K562 (cell line): ENCODE measurements at regions not wholly inside any gene's neighbourhood (a gene's known extent, or its start where the extent isn't known, plus 50 kb on each side); places are given as distances from the start of the nearest gene placed in this dataset.

Experiments used
- ATAC-seq: fragments of 200-7000 bp; cut with Tn5 transposase; 3 replicates; pipeline ENCODE4 v1.9.1; 2020; ENCODE audit warnings: moderate library complexity
- BruUV-seq: library from RNA; stranded (reverse); fragments of 400-500 nt; replicated peaks from 2 replicates; lab custom pipeline; 2021; lab: Mats Ljungman, UMichigan
- CTCF ChIA-PET: fragments of 300-600 bp; formaldehyde crosslinking; extraction: SDS; loops from one replicate; lab custom pipeline; 2021; ENCODE audit warnings: low intra/inter-chr PET ratio; lab: Yijun Ruan, JAX
- POLR2A ChIA-PET: fragments of 300-600, 350-650 bp; sonication (Branson Sonifier 250); formaldehyde crosslinking; extraction: SDS; loops from one replicate; lab custom pipeline; 2021; ENCODE audit warnings: antibody characterized with exemption, inconsistent platforms; lab: Yijun Ruan, JAX
- DNase-seq, 4 experiments: peaks; one replicate each; pipeline versions ENCODE4 v3.0.0 to v3.0.0-alpha.2; 2011 to 2018; ENCODE audit warnings: low spot score in 3 of 4, mixed read lengths in 3 of 4; ENCODE audit errors: extremely low read depth in 1 of 4
- FAIRE-seq: peaks from 2 replicates; lab custom pipeline; 2011; peaks lifted over from hg19 to GRCh38; lab: Jason Lieb, UNC
- H2AFZ ChIP-seq: 2 replicates; pipeline ENCODE4 v1.6.0; 2011; ENCODE audit warnings: low read depth, low read length, control low read depth, inconsistent platforms
- H3K27ac ChIP-seq: fragments of 200-600 bp; 3 replicates; pipeline ENCODE4 v1.8.0; 2011; ENCODE audit warnings: low read depth, mild to moderate bottlenecking, control low read depth, inconsistent platforms, low read length, moderate library complexity, mixed read lengths; ENCODE audit errors: extremely low read depth
- H3K27me3 ChIP-seq, 2 experiments: fragments of 300-600 bp in 1 of 2; 2 replicates in 1 of 2; 3 replicates in 1 of 2; pipeline versions ENCODE4 v1.6.0 to v1.8.0; 2011; ENCODE audit warnings: inconsistent platforms in 2 of 2, low read length in 2 of 2, mild to moderate bottlenecking in 1 of 2, mixed read lengths in 1 of 2, moderate library complexity in 1 of 2; ENCODE audit not compliant: control insufficient read depth in 2 of 2, insufficient read depth in 2 of 2
- H3K36me3 ChIP-seq: fragments of 300-600 bp; 3 replicates; pipeline ENCODE4 v1.8.0; 2011; ENCODE audit warnings: mild to moderate bottlenecking, low read length, inconsistent platforms; ENCODE audit not compliant: control insufficient read depth, insufficient read depth
- H3K4me1 ChIP-seq, 2 experiments: fragments of 200-600 bp in 1 of 2; replicated peaks in 1 of 2; 2 replicates in 1 of 2; 3 replicates in 1 of 2; pipeline versions ENCODE4 v1.5.1 to v1.8.0; 2011; ENCODE audit warnings: inconsistent platforms in 2 of 2, low read length in 2 of 2, mild to moderate bottlenecking in 1 of 2, mixed read lengths in 1 of 2, moderate library complexity in 1 of 2; ENCODE audit not compliant: control insufficient read depth in 2 of 2, insufficient read depth in 2 of 2
- H3K4me2 ChIP-seq: 2 replicates; pipeline ENCODE4 v1.6.1; 2011; ENCODE audit warnings: low read length, control low read depth, inconsistent platforms, mixed read lengths; ENCODE audit not compliant: insufficient read depth
- H3K4me3 ChIP-seq: fragments of 200-600 bp; sonication (generic), shearing (Covaris generic); 2 replicates; pipeline ENCODE4 v1.5.1; 2016; ENCODE audit warnings: control low read depth, inconsistent platforms
- H3K79me2 ChIP-seq: fragments of 200-600 bp; 3 replicates; pipeline ENCODE4 v1.8.0; 2011; ENCODE audit warnings: low read length, inconsistent platforms; ENCODE audit not compliant: control insufficient read depth, insufficient read depth
- H3K9ac ChIP-seq, 2 experiments: 2 replicates each; pipeline versions ENCODE4 v1.6.0 to v1.6.1; 2011; ENCODE audit warnings: low read depth in 2 of 2, low read length in 2 of 2, control low read depth in 1 of 2, inconsistent platforms in 1 of 2, mild to moderate bottlenecking in 1 of 2, mixed read lengths in 1 of 2; ENCODE audit not compliant: insufficient read depth in 1 of 2
- H3K9me1 ChIP-seq: one replicate; pipeline ENCODE4 v1.6.0; 2011; ENCODE audit warnings: inconsistent platforms, mild to moderate bottlenecking, low read length, moderate library complexity; ENCODE audit not compliant: control insufficient read depth, insufficient read depth
- H3K9me3 ChIP-seq: replicated peaks from 2 replicates; pipeline ENCODE4 v1.5.1; 2011; ENCODE audit warnings: low read depth, low read length, inconsistent platforms; ENCODE audit not compliant: control insufficient read depth, insufficient read depth
- H4K20me1 ChIP-seq: replicated peaks from 2 replicates; pipeline ENCODE4 v1.6.1; 2011; ENCODE audit warnings: low read length, inconsistent platforms, mixed read lengths; ENCODE audit not compliant: control insufficient read depth, insufficient read depth
- ADNP ChIP-seq: fragments of 200-800 bp; sonication (Bioruptor generic); IDR thresholded peaks from 2 replicates; pipeline ENCODE4 v1.6.1; 2016; ENCODE audit warnings: missing genetic modification characterization, missing compliant biosample characterization
- ILF3 ChIP-seq: fragments of 450-650 bp; IDR thresholded peaks from 2 replicates; pipeline ENCODE4 v1.6.1; 2018; ENCODE audit warnings: antibody characterized with exemption, mild to moderate bottlenecking, moderate library complexity, borderline replicate concordance
- MECOM ChIP-seq: fragments of 250-450 bp; sonication (Bioruptor Pico); IDR thresholded peaks from 2 replicates; pipeline ENCODE4 v1.8.0; 2022; ENCODE audit warnings: inconsistent platforms
- MGA ChIP-seq: fragments of 450-650 bp; IDR thresholded peaks from 2 replicates; pipeline ENCODE4 v1.6.1; 2016; ENCODE audit warnings: mild to moderate bottlenecking, moderate library complexity
- RBM17 ChIP-seq: fragments of 200-400 bp; formaldehyde crosslinking; IDR thresholded peaks from 2 replicates; pipeline ENCODE4 v1.6.1; 2017; ENCODE audit warnings: low read depth, mild to moderate bottlenecking, low read length, borderline replicate concordance
- TAF9B ChIP-seq: fragments of 450-650 bp; IDR thresholded peaks from 2 replicates; pipeline ENCODE4 v1.6.1; 2018; ENCODE audit warnings: mild to moderate bottlenecking; ENCODE audit not compliant: partially characterized antibody
- ZNF780A ChIP-seq: fragments of 250-450 bp; sonication (Bioruptor Pico); IDR thresholded peaks from 2 replicates; pipeline ENCODE4 v1.5.0; 2021; ENCODE audit warnings: mild to moderate bottlenecking
- ZNF79 ChIP-seq: fragments of 250-450 bp; sonication (Bioruptor Pico); IDR thresholded peaks from 2 replicates; pipeline ENCODE4 v1.4.0; 2020; ENCODE audit warnings: low read depth, mild to moderate bottlenecking, moderate library complexity
- WGBS: fragments of 100-300 bp; shearing (Covaris generic); methylation state at CpG from one replicate; pipeline ENCODE4 v1.1.6; 2016; ENCODE audit warnings: low coverage, mixed read lengths; ENCODE audit not compliant: insufficient coverage; ENCODE audit errors: missing lambda C conversion rate; 5-methylcytosine and 5-hydroxymethylcytosine counted together
- in situ Hi-C: fragments of 300-500 bp; cut with MboI; formaldehyde crosslinking; loops from 4 replicates; pipeline ENCODE4 v1.15.0; 2018; ENCODE audit warnings: inconsistent platforms, mixed read lengths
- intact Hi-C: fragments of 100-400 bp; cut with micrococcal nuclease; formaldehyde crosslinking; loops from 2 replicates; pipeline ENCODE4 v1.14.2; 2022
- TF ChIP-seq, protein P1 (sequence below): fragments of 250-450 bp; sonication (Bioruptor Pico); IDR thresholded peaks from 2 replicates; pipeline ENCODE4 v1.9.0; 2021; ENCODE audit warnings: mild to moderate bottlenecking, inconsistent platforms

- 0% methylated on average over 4 of the region's 4 CpGs for WGBS
- no peak overlapping the region for H2AFZ ChIP-seq
- BruUV-seq: no TSS peak
- no peak overlapping the region for H3K9ac ChIP-seq
- POLR2A ChIA-PET: no interaction called here
- DNase-seq (no peak), FAIRE-seq (no peak), ATAC-seq (no peak)
- H3K27me3 ChIP-seq: no peaks in the 10 kb centered on the region
- no peaks in the 10 kb centered on the region for H3K9me3 ChIP-seq
- no peaks in the 10 kb centered on the region for H3K4me1 ChIP-seq
- no peak overlapping the region for H3K4me3 ChIP-seq
- no peaks in the 10 kb centered on the region for H3K9me1 ChIP-seq
- no peaks in the 10 kb centered on the region for H3K79me2 ChIP-seq
- H3K27ac ChIP-seq: no peak overlapping the region
- no peaks in the 10 kb centered on the region for H3K36me3 ChIP-seq
- CTCF ChIA-PET: no interaction called here
- in situ Hi-C loops: no loop called here
- H4K20me1 ChIP-seq: no peaks in the 10 kb centered on the region
- H3K4me2 ChIP-seq: no peak overlapping the region
- intact Hi-C loops: no loop called here
- no peak for TF ChIP-seq RBM17
- TF ChIP-seq, protein P1, sequence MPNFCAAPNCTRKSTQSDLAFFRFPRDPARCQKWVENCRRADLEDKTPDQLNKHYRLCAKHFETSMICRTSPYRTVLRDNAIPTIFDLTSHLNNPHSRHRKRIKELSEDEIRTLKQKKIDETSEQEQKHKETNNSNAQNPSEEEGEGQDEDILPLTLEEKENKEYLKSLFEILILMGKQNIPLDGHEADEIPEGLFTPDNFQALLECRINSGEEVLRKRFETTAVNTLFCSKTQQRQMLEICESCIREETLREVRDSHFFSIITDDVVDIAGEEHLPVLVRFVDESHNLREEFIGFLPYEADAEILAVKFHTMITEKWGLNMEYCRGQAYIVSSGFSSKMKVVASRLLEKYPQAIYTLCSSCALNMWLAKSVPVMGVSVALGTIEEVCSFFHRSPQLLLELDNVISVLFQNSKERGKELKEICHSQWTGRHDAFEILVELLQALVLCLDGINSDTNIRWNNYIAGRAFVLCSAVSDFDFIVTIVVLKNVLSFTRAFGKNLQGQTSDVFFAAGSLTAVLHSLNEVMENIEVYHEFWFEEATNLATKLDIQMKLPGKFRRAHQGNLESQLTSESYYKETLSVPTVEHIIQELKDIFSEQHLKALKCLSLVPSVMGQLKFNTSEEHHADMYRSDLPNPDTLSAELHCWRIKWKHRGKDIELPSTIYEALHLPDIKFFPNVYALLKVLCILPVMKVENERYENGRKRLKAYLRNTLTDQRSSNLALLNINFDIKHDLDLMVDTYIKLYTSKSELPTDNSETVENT (CRISPR knock-in tag): no peak
- no peak for TF ChIP-seq ZNF780A
- no peak for TF ChIP-seq ADNP (tag)
- no peak for TF ChIP-seq ZNF79
- TF ChIP-seq MGA: no peak
- no peak for TF ChIP-seq ILF3
- TF ChIP-seq MECOM (CRISPR knock-in tag): no peak
- TF ChIP-seq TAF9B: no peak
Measured at GRCh38 chr3:145817870-145818483, 343.0 kb downstream of the PLOD2 start.
